Thyroid gland (tissue), 4 donors: ENCODE measurements at regions not wholly inside any gene's neighbourhood (a gene's known extent, or its start where the extent isn't known, plus 50 kb on each side); places are given as distances from the start of the nearest gene placed in this dataset.

ENCODE experiments used
- POLR2A ChIP-seq, 2 donors: fragments of 450-650 bp; IDR thresholded peaks; one replicate each; pipeline ENCODE4 v1.6.1; 2017; ENCODE audit warnings: antibody characterized with exemption in 2 of 2, mild to moderate bottlenecking in 2 of 2, moderate library complexity in 1 of 2
- TF ChIP-seq, protein P1 (sequence below), 6 experiments: fragments of 200-600 bp in 3 of 6; fragments of 450-650 bp in 3 of 6; sonication (generic) in 3 of 6; IDR thresholded peaks; one replicate each; pipeline ENCODE4 v1.5.1; 2016 to 2019; ENCODE audit warnings: antibody characterized with exemption in 6 of 6, mild to moderate bottlenecking in 2 of 6, inconsistent platforms in 1 of 6, moderate library complexity in 1 of 6

DNA sequence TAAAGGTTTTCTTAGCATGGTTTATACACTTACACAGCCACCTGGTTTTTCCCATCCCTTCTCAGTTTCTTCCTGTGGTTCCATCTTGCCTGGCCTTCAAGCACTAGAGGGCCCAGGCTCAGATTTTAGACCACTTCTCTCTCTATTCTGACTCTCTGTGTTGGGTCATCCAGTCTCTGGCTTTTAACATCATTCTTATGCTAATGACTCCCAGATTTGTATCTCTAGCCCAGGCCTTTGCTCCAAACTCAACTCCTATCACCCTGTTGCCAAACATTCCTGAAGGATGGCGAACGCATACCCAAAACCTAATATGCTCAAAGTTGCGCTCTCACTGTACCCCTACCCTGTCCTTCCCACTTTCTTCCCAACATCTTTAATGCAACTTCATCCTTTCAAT is 135.1 kb downstream of the SPATA19 start:
- no peak for TF ChIP-seq POLR2A (IDR thresholded peaks at IDR 0.05)
- TF ChIP-seq, protein P1, sequence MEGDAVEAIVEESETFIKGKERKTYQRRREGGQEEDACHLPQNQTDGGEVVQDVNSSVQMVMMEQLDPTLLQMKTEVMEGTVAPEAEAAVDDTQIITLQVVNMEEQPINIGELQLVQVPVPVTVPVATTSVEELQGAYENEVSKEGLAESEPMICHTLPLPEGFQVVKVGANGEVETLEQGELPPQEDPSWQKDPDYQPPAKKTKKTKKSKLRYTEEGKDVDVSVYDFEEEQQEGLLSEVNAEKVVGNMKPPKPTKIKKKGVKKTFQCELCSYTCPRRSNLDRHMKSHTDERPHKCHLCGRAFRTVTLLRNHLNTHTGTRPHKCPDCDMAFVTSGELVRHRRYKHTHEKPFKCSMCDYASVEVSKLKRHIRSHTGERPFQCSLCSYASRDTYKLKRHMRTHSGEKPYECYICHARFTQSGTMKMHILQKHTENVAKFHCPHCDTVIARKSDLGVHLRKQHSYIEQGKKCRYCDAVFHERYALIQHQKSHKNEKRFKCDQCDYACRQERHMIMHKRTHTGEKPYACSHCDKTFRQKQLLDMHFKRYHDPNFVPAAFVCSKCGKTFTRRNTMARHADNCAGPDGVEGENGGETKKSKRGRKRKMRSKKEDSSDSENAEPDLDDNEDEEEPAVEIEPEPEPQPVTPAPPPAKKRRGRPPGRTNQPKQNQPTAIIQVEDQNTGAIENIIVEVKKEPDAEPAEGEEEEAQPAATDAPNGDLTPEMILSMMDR (IDR thresholded peaks at IDR 0.05), result no peak
